ENCODE measurements at regions not wholly inside any gene's neighbourhood (a gene's known extent, or its start where the extent isn't known, plus 50 kb on each side); places are given as distances from the start of the nearest gene placed in this dataset.

GRCh38 chr7:52648872-52649271, 386.6 kb upstream of the POM121L12 start:
- H3K36me3 Mint-ChIP-seq (ENCODE audit: insufficient read depth, unreplicated experiment), result no peaks in the 10 kb centered on the region
- H3K27me3 Mint-ChIP-seq (ENCODE audit: insufficient read depth, unreplicated experiment), result no peaks in the 10 kb centered on the region
- Histone ChIP-seq H3K4me3 (ENCODE audit: low read depth, low read length) (no peak overlapping the region), H3K36me3 (ENCODE audit: control insufficient read depth, insufficient read depth, low read length) (no peaks in the 10 kb centered on the region), H3K27me3 (replicated peaks; ENCODE audit: control insufficient read depth, insufficient read depth, low read length) (no peaks in the 10 kb centered on the region), H3K9me3 (no peaks in the 10 kb centered on the region), H3K4me1 (no peaks in the 10 kb centered on the region)
- POLR2A ChIA-PET, result no interaction called here
- BruUV-seq (replicated peaks), result no TSS peak
- H3K4me3 Mint-ChIP-seq (ENCODE audit: unreplicated experiment), result no peak overlapping the region
- intact Hi-C loops (cut with micrococcal nuclease; ENCODE audit: unreplicated experiment), result no loop called here
- TF ChIP-seq, protein P1, sequence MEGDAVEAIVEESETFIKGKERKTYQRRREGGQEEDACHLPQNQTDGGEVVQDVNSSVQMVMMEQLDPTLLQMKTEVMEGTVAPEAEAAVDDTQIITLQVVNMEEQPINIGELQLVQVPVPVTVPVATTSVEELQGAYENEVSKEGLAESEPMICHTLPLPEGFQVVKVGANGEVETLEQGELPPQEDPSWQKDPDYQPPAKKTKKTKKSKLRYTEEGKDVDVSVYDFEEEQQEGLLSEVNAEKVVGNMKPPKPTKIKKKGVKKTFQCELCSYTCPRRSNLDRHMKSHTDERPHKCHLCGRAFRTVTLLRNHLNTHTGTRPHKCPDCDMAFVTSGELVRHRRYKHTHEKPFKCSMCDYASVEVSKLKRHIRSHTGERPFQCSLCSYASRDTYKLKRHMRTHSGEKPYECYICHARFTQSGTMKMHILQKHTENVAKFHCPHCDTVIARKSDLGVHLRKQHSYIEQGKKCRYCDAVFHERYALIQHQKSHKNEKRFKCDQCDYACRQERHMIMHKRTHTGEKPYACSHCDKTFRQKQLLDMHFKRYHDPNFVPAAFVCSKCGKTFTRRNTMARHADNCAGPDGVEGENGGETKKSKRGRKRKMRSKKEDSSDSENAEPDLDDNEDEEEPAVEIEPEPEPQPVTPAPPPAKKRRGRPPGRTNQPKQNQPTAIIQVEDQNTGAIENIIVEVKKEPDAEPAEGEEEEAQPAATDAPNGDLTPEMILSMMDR (IDR thresholded peaks at IDR 0.05; ENCODE audit: insufficient read depth in 1 of 2, low read depth in 1 of 2, low read length in 1 of 2, severe bottlenecking in 1 of 2, unreplicated experiment in 1 of 2), result no peak
- no peaks in the 10 kb centered on the region for H3K4me1 Mint-ChIP-seq (ENCODE audit: low read depth, unreplicated experiment)
- H3K27ac Mint-ChIP-seq (ENCODE audit: unreplicated experiment), result no peak overlapping the region
- DNase-seq, result no peak
- peaks cover 10% of the 10 kb centered on the region for H3K9me3 Mint-ChIP-seq (ENCODE audit: unreplicated experiment)
- CTCF ChIA-PET, result no interaction called here

DNA sequence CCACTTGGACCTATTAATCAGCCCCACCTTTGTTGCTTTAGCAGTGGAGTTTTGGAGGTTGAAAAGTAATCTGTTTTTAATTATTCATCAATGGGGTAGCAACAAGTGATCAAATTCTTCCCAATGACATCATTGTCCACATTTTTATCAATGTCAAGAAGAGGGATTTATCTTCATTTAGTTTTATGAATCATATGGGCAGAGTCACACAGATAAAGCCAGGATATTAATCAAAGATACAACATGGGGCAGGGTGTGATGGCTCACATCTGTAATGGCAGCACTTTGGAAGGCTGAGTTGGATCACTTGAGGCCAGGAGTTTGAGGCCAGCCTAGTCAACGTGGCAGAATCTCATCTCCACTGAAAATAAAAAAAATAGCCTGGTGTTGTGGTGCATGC, 388.4 kb upstream of the POM121L12 start:
- ChIA-PET POLR2A (no interaction called here), CTCF (no interaction called here)
- Histone ChIP-seq H3K4me1 (no peaks in the 10 kb centered on the region), H3K9me3 (no peaks in the 10 kb centered on the region), H3K36me3 (ENCODE audit: control insufficient read depth, insufficient read depth, low read length) (no peaks in the 10 kb centered on the region), H3K4me3 (ENCODE audit: low read depth, low read length) (no peak overlapping the region), H3K27me3 (replicated peaks; ENCODE audit: control insufficient read depth, insufficient read depth, low read length) (no peaks in the 10 kb centered on the region)
- Mint-ChIP-seq H3K36me3 (ENCODE audit: insufficient read depth, unreplicated experiment) (no peaks in the 10 kb centered on the region), H3K27me3 (ENCODE audit: insufficient read depth, unreplicated experiment) (no peaks in the 10 kb centered on the region), H3K4me3 (ENCODE audit: unreplicated experiment) (no peak overlapping the region), H3K9me3 (ENCODE audit: unreplicated experiment) (peaks cover 10% of the 10 kb centered on the region), H3K4me1 (ENCODE audit: low read depth, unreplicated experiment) (no peaks in the 10 kb centered on the region), H3K27ac (ENCODE audit: unreplicated experiment) (no peak overlapping the region)
- no TSS peak for BruUV-seq (replicated peaks)
- TF ChIP-seq, protein P1 (IDR thresholded peaks at IDR 0.05; ENCODE audit: insufficient read depth in 1 of 2, low read depth in 1 of 2, low read length in 1 of 2, severe bottlenecking in 1 of 2, unreplicated experiment in 1 of 2), result no peak
- intact Hi-C loops (cut with micrococcal nuclease; ENCODE audit: unreplicated experiment), result no loop called here
- no peak for DNase-seq

- H3K4me1 ChIP-seq, result peaks cover 12% of the 10 kb centered on the region; the same call in 1 of the 2 replicates
- ChIA-PET CTCF (no interaction called here), POLR2A (no interaction called here)
- no peak overlapping the region for H3K4me3 ChIP-seq (ENCODE audit: low read depth, low read length)
- H3K4me1 Mint-ChIP-seq (ENCODE audit: low read depth, unreplicated experiment), result peaks cover 10% of the 10 kb centered on the region
- no peaks in the 10 kb centered on the region for H3K27me3 Mint-ChIP-seq (ENCODE audit: insufficient read depth, unreplicated experiment)
- no peaks in the 10 kb centered on the region for H3K36me3 ChIP-seq (ENCODE audit: control insufficient read depth, insufficient read depth, low read length)
- DNase-seq, result no peak
- no TSS peak for BruUV-seq (replicated peaks)
- no peaks in the 10 kb centered on the region for H3K27me3 ChIP-seq (replicated peaks; ENCODE audit: control insufficient read depth, insufficient read depth, low read length)
- intact Hi-C loops (cut with micrococcal nuclease; ENCODE audit: unreplicated experiment), result no loop called here
- TF ChIP-seq, protein P1 (IDR thresholded peaks at IDR 0.05; ENCODE audit: insufficient read depth in 1 of 2, low read depth in 1 of 2, low read length in 1 of 2, severe bottlenecking in 1 of 2, unreplicated experiment in 1 of 2), result no peak
- no peak overlapping the region for H3K4me3 Mint-ChIP-seq (ENCODE audit: unreplicated experiment)
- H3K9me3 ChIP-seq, result no peaks in the 10 kb centered on the region
- H3K9me3 Mint-ChIP-seq (ENCODE audit: unreplicated experiment), result no peaks in the 10 kb centered on the region
- H3K27ac Mint-ChIP-seq (ENCODE audit: unreplicated experiment), result no peak overlapping the region
- H3K36me3 Mint-ChIP-seq (ENCODE audit: insufficient read depth, unreplicated experiment), result no peaks in the 10 kb centered on the region
Observed at GRCh38 chr7:52639981-52640380, 395.5 kb upstream of the POM121L12 start.

All from Caco-2 (cell line).